ENCODE measurements at regions not wholly inside any gene's neighbourhood (a gene's known extent, or its start where the extent isn't known, plus 50 kb on each side); places are given as distances from the start of the nearest gene placed in this dataset.
"Not testable (repeated sequence)": the region's sequence is repeated elsewhere in the genome, so short reads cannot be mapped to it uniquely, and the experiment has no call there.

DNA sequence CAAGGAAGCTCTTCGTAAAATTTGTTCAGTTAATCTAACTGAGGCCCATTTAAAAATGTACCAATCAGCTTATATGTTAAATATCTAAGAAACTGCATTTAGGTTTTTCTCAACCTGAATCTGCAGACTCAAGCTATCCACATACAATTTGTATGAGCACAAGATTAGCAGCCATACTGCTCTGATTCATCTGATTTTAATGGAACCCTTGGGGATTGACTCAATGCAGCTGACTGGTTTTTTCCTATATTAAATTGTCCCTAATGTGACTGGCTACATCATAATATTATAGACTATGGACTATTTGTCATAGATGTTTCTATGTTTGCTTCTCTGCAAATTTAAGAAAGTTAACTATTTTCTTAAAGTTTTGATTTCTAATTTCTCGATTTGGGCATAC lies 451.0 kb upstream of the TUSC1 start:
- no peaks in the 10 kb centered on the region for H3K27me3 Mint-ChIP-seq
- intact Hi-C loops (cut with DNase I, micrococcal nuclease), result no loop called here
- no peak for ATAC-seq (ENCODE audit: poor library complexity)

DNA sequence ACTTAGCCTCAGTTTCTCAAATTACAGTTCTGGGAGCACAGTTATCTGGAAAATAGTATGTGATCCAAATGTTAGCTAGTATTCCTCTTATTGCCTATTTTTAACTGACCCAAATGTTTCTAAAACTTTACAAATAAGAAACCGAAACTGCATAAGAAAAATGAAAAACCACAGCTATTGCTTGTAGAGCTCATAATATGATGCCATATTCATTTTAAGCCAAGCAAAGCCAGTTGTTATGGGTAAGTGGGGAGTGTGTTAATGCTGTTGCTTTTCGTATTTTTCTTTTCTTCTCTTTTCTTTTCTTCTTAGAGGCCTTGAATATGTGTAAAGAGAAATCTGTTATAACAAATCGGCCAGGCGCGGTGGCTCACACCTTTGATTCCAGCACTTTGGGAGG lies 447.4 kb upstream of the TUSC1 start:
- DNase-seq (no peak), ATAC-seq (ENCODE audit: poor library complexity) (no peak)
- Histone ChIP-seq H3K9me3 (ENCODE audit: control insufficient read depth in 1 of 2, insufficient read depth in 1 of 2, low read length in 2 of 2) (peaks cover 5 to 9% of the 10 kb centered on the region in 2 experiments), H3K4me3 (ENCODE audit: low read length) (no peak overlapping the region), H3K4me1 (ENCODE audit: insufficient read depth, low read length) (no peaks in the 10 kb centered on the region), H3K27ac (ENCODE audit: low read depth in 1 of 2, low read length in 2 of 2) (no peak overlapping the region), H3K27me3 (ENCODE audit: control insufficient read depth in 1 of 2, insufficient read depth in 2 of 2, low read length in 2 of 2) (no peaks in the 10 kb centered on the region), H3K36me3 (ENCODE audit: insufficient read depth, low read length) (no peaks in the 10 kb centered on the region)
- Mint-ChIP-seq H3K4me3 (no peak overlapping the region), H3K27me3 (no peaks in the 10 kb centered on the region), H3K9me3 (peaks cover 6% of the 10 kb centered on the region), H3K27ac (no peak overlapping the region), H3K4me1 (ENCODE audit: low read depth) (no peaks in the 10 kb centered on the region), H3K36me3 (ENCODE audit: low read depth) (no peaks in the 10 kb centered on the region)
- TF ChIP-seq, protein P1, sequence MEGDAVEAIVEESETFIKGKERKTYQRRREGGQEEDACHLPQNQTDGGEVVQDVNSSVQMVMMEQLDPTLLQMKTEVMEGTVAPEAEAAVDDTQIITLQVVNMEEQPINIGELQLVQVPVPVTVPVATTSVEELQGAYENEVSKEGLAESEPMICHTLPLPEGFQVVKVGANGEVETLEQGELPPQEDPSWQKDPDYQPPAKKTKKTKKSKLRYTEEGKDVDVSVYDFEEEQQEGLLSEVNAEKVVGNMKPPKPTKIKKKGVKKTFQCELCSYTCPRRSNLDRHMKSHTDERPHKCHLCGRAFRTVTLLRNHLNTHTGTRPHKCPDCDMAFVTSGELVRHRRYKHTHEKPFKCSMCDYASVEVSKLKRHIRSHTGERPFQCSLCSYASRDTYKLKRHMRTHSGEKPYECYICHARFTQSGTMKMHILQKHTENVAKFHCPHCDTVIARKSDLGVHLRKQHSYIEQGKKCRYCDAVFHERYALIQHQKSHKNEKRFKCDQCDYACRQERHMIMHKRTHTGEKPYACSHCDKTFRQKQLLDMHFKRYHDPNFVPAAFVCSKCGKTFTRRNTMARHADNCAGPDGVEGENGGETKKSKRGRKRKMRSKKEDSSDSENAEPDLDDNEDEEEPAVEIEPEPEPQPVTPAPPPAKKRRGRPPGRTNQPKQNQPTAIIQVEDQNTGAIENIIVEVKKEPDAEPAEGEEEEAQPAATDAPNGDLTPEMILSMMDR (IDR thresholded peaks at IDR 0.05), result no peak
- POLR2A ChIA-PET, result no interaction called here
- CTCF ChIA-PET, result no interaction called here
- intact Hi-C loops (cut with DNase I, micrococcal nuclease), result no loop called here

More for the DNA sequence above, 451.0 kb upstream of the TUSC1 start:
- H3K9me3 Mint-ChIP-seq, result peaks cover 6% of the 10 kb centered on the region
- H3K27me3 ChIP-seq (ENCODE audit: control insufficient read depth in 1 of 2, insufficient read depth in 2 of 2, low read length in 2 of 2), result no peaks in the 10 kb centered on the region
- no peaks in the 10 kb centered on the region for H3K4me1 Mint-ChIP-seq (ENCODE audit: low read depth)
- peaks cover 0 to 9% of the 10 kb centered on the region in 2 experiments for H3K9me3 ChIP-seq (ENCODE audit: control insufficient read depth in 1 of 2, insufficient read depth in 1 of 2, low read length in 2 of 2)
- no peaks in the 10 kb centered on the region for H3K4me1 ChIP-seq (ENCODE audit: insufficient read depth, low read length)
- no peak for DNase-seq
- no peaks in the 10 kb centered on the region for H3K36me3 Mint-ChIP-seq (ENCODE audit: low read depth)
- no peak overlapping the region for H3K4me3 Mint-ChIP-seq
- no peaks in the 10 kb centered on the region for H3K36me3 ChIP-seq (ENCODE audit: insufficient read depth, low read length)
- H3K4me3 ChIP-seq (ENCODE audit: low read length), result no peak overlapping the region
- H3K27ac ChIP-seq (ENCODE audit: low read depth in 1 of 2, low read length in 2 of 2), result no peak overlapping the region
- CTCF ChIA-PET, result no interaction called here
- TF ChIP-seq, protein P1 (IDR thresholded peaks at IDR 0.05), result no peak
- H3K27ac Mint-ChIP-seq, result no peak overlapping the region
- POLR2A ChIA-PET, result no interaction called here

DNA sequence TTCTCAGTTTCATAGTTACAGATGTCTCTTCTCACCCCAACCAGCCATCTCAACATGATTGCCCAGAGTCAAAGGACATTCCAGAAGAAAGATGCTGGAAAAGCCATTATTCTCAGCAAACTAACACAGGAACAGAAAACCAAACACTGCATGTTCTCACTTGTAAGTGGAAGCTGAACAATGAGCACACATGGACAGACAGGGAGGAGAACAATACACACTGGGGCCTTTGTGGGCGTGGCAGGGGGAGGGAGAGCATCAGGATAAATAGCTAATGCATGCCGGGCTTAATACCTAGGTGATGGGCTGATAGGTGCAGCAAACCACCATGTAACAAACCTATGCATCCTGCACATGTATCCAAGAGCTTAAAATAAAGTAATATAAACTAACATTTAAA lies 437.8 kb upstream of the TUSC1 start:
- peaks cover 13% of the 10 kb centered on the region for H3K9me3 Mint-ChIP-seq

DNA sequence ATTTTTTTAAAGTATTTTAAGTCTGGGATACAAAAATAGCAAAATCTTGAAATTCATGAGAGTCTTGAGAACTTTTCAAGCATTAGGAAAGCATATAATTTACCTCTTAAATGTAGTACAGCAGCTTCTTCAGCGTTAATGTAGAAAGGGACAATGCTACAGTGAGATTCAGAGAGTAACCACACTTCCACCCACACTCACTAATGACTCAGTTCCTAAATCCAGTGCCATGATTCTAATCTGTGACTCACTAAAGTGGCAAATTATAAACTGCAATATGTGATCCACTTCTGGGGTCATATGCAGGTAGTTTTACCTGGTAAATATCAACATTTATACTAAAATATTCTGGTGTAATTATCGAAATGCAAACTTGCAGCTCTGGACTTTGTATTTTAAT lies 434.5 kb upstream of the TUSC1 start:
- Histone ChIP-seq H3K36me3 (ENCODE audit: insufficient read depth, low read length) (no peaks in the 10 kb centered on the region), H3K4me3 (ENCODE audit: low read length) (no peak overlapping the region), H3K27me3 (ENCODE audit: control insufficient read depth in 1 of 2, insufficient read depth in 2 of 2, low read length in 2 of 2) (no peaks in the 10 kb centered on the region), H3K4me1 (ENCODE audit: insufficient read depth, low read length) (no peaks in the 10 kb centered on the region), H3K27ac (ENCODE audit: low read depth in 1 of 2, low read length in 2 of 2) (no peak overlapping the region), H3K9me3 (ENCODE audit: control insufficient read depth in 1 of 2, insufficient read depth in 1 of 2, low read length in 2 of 2) (peaks cover 0 to 4% of the 10 kb centered on the region in 2 experiments)
- H3K4me3 Mint-ChIP-seq, result no peak overlapping the region
- no peaks in the 10 kb centered on the region for H3K27me3 Mint-ChIP-seq
- H3K4me1 Mint-ChIP-seq (ENCODE audit: low read depth), result no peaks in the 10 kb centered on the region
- H3K9me3 Mint-ChIP-seq, result peaks cover 5% of the 10 kb centered on the region
- POLR2A ChIA-PET, result no interaction called here
- TF ChIP-seq, protein P1 (IDR thresholded peaks at IDR 0.05), result no peak
- no peak for ATAC-seq (ENCODE audit: poor library complexity)
- H3K27ac Mint-ChIP-seq, result no peak overlapping the region
- DNase-seq, result no peak
- no peaks in the 10 kb centered on the region for H3K36me3 Mint-ChIP-seq (ENCODE audit: low read depth)
- intact Hi-C loops (cut with DNase I, micrococcal nuclease), result no loop called here
- CTCF ChIA-PET, result no interaction called here

More for the DNA sequence above, 437.8 kb upstream of the TUSC1 start:
- H3K36me3 Mint-ChIP-seq (ENCODE audit: low read depth); DNase-seq; H3K4me3 Mint-ChIP-seq; POLR2A ChIA-PET; H3K27me3 ChIP-seq (ENCODE audit: control insufficient read depth in 1 of 2, insufficient read depth in 2 of 2, low read length in 2 of 2); intact Hi-C loops (cut with DNase I, micrococcal nuclease); H3K4me1 Mint-ChIP-seq (ENCODE audit: low read depth); H3K27ac ChIP-seq (ENCODE audit: low read depth in 1 of 2, low read length in 2 of 2); H3K9me3 ChIP-seq (ENCODE audit: control insufficient read depth in 1 of 2, insufficient read depth in 1 of 2, low read length in 2 of 2); H3K4me3 ChIP-seq (ENCODE audit: low read length); CTCF ChIA-PET; ATAC-seq (ENCODE audit: poor library complexity); H3K27ac Mint-ChIP-seq; H3K27me3 Mint-ChIP-seq; H3K36me3 ChIP-seq (ENCODE audit: insufficient read depth, low read length); H3K4me1 ChIP-seq (ENCODE audit: insufficient read depth, low read length): not testable (repeated sequence)

All from CD4-positive, alpha-beta T cell (primary cell).